Vagina (tissue), 2 donors: ENCODE measurements at regions not wholly inside any gene's neighbourhood (a gene's known extent, or its start where the extent isn't known, plus 50 kb on each side); places are given as distances from the start of the nearest gene placed in this dataset.

ENCODE experiments used
- POLR2A ChIP-seq, 2 donors: fragments of 450-650 bp; IDR thresholded peaks; one replicate each; pipeline ENCODE4 v1.6.1; 2017; ENCODE audit warnings: antibody characterized with exemption in 2 of 2, mild to moderate bottlenecking in 2 of 2, moderate library complexity in 2 of 2
- TF ChIP-seq, protein P1 (sequence below), 3 experiments: fragments of 450-650 bp in 2 of 3; fragments of 200-600 bp in 1 of 3; sonication (generic) in 1 of 3; IDR thresholded peaks; one replicate each; pipeline ENCODE4 v1.5.1; 2017 to 2019; ENCODE audit warnings: antibody characterized with exemption in 3 of 3, mild to moderate bottlenecking in 2 of 3, moderate library complexity in 2 of 3

DNA sequence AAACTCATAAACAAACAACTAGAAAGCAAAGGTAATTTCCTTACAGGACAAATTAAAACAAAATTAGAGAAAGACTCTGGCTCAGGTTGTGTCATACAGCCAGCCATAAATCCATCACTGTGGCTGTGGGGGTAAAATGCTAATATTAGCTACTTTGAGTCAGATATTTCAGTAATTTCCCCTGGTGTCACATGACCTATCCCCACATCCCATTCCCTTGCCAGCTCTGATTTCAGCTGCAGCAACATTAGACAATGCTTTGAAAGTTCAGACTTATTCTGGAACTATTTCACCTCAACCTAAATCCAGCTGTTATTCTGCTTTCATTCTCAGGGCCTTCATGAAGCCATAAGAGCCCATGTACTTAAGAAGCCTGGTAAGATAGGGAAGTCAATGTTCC is 55.3 kb downstream of the RPL10L start:
- TF ChIP-seq, protein P1, sequence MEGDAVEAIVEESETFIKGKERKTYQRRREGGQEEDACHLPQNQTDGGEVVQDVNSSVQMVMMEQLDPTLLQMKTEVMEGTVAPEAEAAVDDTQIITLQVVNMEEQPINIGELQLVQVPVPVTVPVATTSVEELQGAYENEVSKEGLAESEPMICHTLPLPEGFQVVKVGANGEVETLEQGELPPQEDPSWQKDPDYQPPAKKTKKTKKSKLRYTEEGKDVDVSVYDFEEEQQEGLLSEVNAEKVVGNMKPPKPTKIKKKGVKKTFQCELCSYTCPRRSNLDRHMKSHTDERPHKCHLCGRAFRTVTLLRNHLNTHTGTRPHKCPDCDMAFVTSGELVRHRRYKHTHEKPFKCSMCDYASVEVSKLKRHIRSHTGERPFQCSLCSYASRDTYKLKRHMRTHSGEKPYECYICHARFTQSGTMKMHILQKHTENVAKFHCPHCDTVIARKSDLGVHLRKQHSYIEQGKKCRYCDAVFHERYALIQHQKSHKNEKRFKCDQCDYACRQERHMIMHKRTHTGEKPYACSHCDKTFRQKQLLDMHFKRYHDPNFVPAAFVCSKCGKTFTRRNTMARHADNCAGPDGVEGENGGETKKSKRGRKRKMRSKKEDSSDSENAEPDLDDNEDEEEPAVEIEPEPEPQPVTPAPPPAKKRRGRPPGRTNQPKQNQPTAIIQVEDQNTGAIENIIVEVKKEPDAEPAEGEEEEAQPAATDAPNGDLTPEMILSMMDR (IDR thresholded peaks at IDR 0.05) = no peak
- no peak for TF ChIP-seq POLR2A (IDR thresholded peaks at IDR 0.05)
